Ovary (tissue), 3 donors: ENCODE measurements at regions not wholly inside any gene's neighbourhood (a gene's known extent, or its start where the extent isn't known, plus 50 kb on each side); places are given as distances from the start of the nearest gene placed in this dataset.
"Not testable (repeated sequence)": the region's sequence is repeated elsewhere in the genome, so short reads cannot be mapped to it uniquely, and the experiment has no call there.

Source experiments
- EP300 ChIP-seq: sonication (generic); formaldehyde crosslinking; IDR thresholded peaks from one replicate; pipeline ENCODE4 v1.6.1; 2017; ENCODE audit warnings: antibody characterized with exemption
- POLR2A ChIP-seq: fragments of 450-650 bp; IDR thresholded peaks from one replicate; pipeline ENCODE4 v1.6.1; 2017; ENCODE audit warnings: antibody characterized with exemption, mild to moderate bottlenecking, moderate library complexity
- TF ChIP-seq, protein P1 (sequence below), 3 donors: fragments of 450-650 bp in 2 of 3; fragments of 200-600 bp in 1 of 3; IDR thresholded peaks; one replicate each; pipeline versions ENCODE4 v1.5.1 to v1.8.0; 2016 to 2022; ENCODE audit warnings: antibody characterized with exemption in 3 of 3, mild to moderate bottlenecking in 1 of 3
- donor health status: DM: no; HTN: no; CAD: no.

DNA sequence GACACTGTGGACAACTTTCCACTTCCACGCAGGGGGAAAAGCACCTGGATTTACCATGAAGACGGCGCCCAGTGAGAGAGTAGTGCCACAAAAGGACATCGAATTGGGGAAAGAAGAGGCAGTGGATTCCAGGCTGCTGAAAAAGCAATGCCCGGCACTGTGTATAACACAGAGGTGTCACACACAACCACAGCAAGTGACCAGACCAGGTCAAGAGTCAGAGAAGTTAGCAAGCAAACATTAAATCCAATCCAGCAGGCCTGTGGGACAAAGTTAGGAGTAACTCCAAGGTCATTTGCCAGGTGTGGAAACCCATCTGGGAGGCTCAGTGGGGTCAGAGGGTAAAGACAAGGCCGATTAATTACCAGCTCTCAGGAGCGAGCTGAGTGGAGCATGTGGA is 227.6 kb downstream of the BCL2L11 start:
- TF ChIP-seq, protein P1, sequence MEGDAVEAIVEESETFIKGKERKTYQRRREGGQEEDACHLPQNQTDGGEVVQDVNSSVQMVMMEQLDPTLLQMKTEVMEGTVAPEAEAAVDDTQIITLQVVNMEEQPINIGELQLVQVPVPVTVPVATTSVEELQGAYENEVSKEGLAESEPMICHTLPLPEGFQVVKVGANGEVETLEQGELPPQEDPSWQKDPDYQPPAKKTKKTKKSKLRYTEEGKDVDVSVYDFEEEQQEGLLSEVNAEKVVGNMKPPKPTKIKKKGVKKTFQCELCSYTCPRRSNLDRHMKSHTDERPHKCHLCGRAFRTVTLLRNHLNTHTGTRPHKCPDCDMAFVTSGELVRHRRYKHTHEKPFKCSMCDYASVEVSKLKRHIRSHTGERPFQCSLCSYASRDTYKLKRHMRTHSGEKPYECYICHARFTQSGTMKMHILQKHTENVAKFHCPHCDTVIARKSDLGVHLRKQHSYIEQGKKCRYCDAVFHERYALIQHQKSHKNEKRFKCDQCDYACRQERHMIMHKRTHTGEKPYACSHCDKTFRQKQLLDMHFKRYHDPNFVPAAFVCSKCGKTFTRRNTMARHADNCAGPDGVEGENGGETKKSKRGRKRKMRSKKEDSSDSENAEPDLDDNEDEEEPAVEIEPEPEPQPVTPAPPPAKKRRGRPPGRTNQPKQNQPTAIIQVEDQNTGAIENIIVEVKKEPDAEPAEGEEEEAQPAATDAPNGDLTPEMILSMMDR (IDR thresholded peaks at IDR 0.05), result not testable (repeated sequence)
- not testable (repeated sequence) for TF ChIP-seq POLR2A, EP300
